Skeletal muscle cell (primary cell): ENCODE measurements at regions not wholly inside any gene's neighbourhood (a gene's known extent, or its start where the extent isn't known, plus 50 kb on each side); places are given as distances from the start of the nearest gene placed in this dataset.

Experiments
- DNase-seq: peaks from one replicate; pipeline ENCODE4 v3.0.0-alpha.2; 2010; ENCODE audit warnings: low read depth
- H3K4me3 ChIP-seq: 2 replicates; pipeline ENCODE4 v1.5.1; 2011; ENCODE audit warnings: low read depth, mild to moderate bottlenecking, control low read depth, low read length, moderate library complexity

- no peak for DNase-seq
- no peak overlapping the region for H3K4me3 ChIP-seq
Observed at GRCh38 chr7:41633690-41634089, 69.2 kb downstream of the INHBA start.

GRCh38 chr7:41630741-41631140, 72.1 kb downstream of the INHBA start:
- H3K4me3 ChIP-seq = no peak overlapping the region
- DNase-seq = no peak

- H3K4me3 ChIP-seq = no peak overlapping the region
- DNase-seq = no peak
Observed at GRCh38 chr7:41629711-41630111, 73.2 kb downstream of the INHBA start.

- DNase-seq = no peak
- H3K4me3 ChIP-seq = no peak overlapping the region
Observed at GRCh38 chr7:41628901-41629300, 74.0 kb downstream of the INHBA start.

GRCh38 chr7:41627645-41628298, 75.1 kb downstream of the INHBA start:
- DNase-seq = no peak
- H3K4me3 ChIP-seq = no peak overlapping the region

GRCh38 chr7:41624818-41625217, 78.1 kb downstream of the INHBA start:
- no peak overlapping the region for H3K4me3 ChIP-seq
- DNase-seq = peak; percentile 10

- H3K4me3 ChIP-seq = no peak overlapping the region
- no peak for DNase-seq
Observed at GRCh38 chr7:41621953-41622831, 80.7 kb downstream of the INHBA start.

- DNase-seq = no peak
- no peak overlapping the region for H3K4me3 ChIP-seq
Observed at GRCh38 chr7:41617987-41618386, 84.9 kb downstream of the INHBA start.

- H3K4me3 ChIP-seq = no peak overlapping the region
- no peak for DNase-seq
Observed at GRCh38 chr7:41612798-41613197, 90.1 kb downstream of the INHBA start.

GRCh38 chr7:41612386-41612785, 90.5 kb downstream of the INHBA start:
- no peak overlapping the region for H3K4me3 ChIP-seq
- no peak for DNase-seq

GRCh38 chr7:41608447-41608846, 94.4 kb downstream of the INHBA start:
- DNase-seq = no peak
- no peak overlapping the region for H3K4me3 ChIP-seq

- H3K4me3 ChIP-seq = no peak overlapping the region
- no peak for DNase-seq
Observed at GRCh38 chr7:41603985-41604384, 98.9 kb downstream of the INHBA start.

GRCh38 chr7:41599760-41600159, 103.1 kb downstream of the INHBA start:
- no peak for DNase-seq
- H3K4me3 ChIP-seq = no peak overlapping the region

- no peak for DNase-seq
- H3K4me3 ChIP-seq = no peak overlapping the region
Observed at GRCh38 chr7:41592794-41593193, 110.1 kb downstream of the INHBA start.

GRCh38 chr7:41592236-41592635, 110.7 kb downstream of the INHBA start:
- no peak for DNase-seq
- H3K4me3 ChIP-seq = no peak overlapping the region

- DNase-seq = no peak
- H3K4me3 ChIP-seq = no peak overlapping the region
Observed at GRCh38 chr7:41590986-41591385, 111.9 kb downstream of the INHBA start.

- H3K4me3 ChIP-seq = no peak overlapping the region
- DNase-seq = no peak
Observed at GRCh38 chr7:41588341-41588740, 114.5 kb downstream of the INHBA start.

- DNase-seq = peak; percentile 39
- H3K4me3 ChIP-seq = no peak overlapping the region
Observed at GRCh38 chr7:41586931-41587640, 115.8 kb downstream of the INHBA start.

GRCh38 chr7:41584746-41585145, 118.1 kb downstream of the INHBA start:
- no peak overlapping the region for H3K4me3 ChIP-seq
- DNase-seq = peak; percentile 17

GRCh38 chr7:41582116-41582515, 120.8 kb downstream of the INHBA start:
- H3K4me3 ChIP-seq = no peak overlapping the region
- no peak for DNase-seq
